ENCODE measurements at regions not wholly inside any gene's neighbourhood (a gene's known extent, or its start where the extent isn't known, plus 50 kb on each side); places are given as distances from the start of the nearest gene placed in this dataset.

DNA sequence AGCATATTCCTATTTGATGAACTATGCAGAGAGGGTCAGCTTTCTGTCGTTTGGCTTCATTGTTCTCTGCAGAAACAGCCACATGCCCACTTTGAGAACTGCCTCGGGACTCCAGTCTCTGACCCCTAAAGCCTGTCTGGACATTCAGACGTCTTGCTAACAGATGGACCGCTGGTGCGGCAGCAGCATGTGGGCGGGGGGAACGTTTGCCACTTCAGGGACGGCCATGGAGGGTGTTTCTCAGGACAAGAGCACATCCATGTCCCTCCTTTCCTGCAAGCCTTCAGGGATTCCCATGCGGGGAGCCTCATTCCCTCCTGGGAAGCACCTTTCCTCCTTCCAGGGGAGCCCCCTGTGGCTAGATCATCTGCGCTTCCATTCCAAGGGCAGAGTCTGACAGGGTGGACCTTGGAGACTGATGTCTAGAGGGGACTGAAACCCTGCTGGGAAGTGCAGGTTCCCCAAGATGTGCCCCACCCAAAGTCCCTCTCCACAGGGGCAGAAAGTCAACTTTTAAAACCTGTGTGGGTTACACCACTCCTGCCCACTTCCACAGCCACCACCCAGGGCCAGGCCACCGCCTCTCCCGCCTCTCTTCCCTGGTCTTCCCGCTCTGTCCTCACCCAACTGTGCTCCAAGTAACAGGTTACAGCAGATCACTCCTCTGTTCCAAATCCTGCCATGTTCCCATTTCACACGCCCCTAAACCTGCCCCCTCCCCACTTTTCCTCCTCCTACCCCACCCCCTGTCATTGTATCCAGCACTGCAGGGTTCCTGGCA, 94.8 kb upstream of the PMEPA1 start:
- TF ChIP-seq CTCF (conservative IDR thresholded peaks at IDR 0.05; ENCODE audit: low read depth, low read length), result no peak
- TF ChIP-seq EZH2 (IDR thresholded peaks at IDR 0.05; ENCODE audit: borderline replicate concordance, low read depth, low read length, poor library complexity, severe bottlenecking), result no peak
